Type B pancreatic cell (in vitro differentiated cells): ENCODE measurements at regions not wholly inside any gene's neighbourhood (a gene's known extent, or its start where the extent isn't known, plus 50 kb on each side); places are given as distances from the start of the nearest gene placed in this dataset.
A peak's percentile ranks its signal among the peaks of the same experiment; 100 is the strongest.
"Not testable (repeated sequence)": the region's sequence is repeated elsewhere in the genome, so short reads cannot be mapped to it uniquely, and the experiment has no call there.

Experiments
- DNase-seq: peaks from one replicate; pipeline ENCODE4 v3.0.0; 2021; ENCODE audit warnings: mixed read lengths; ENCODE audit not compliant: unreplicated experiment; ENCODE audit errors: extremely low spot score
- H3K27ac Mint-ChIP-seq: 2 replicates; pipeline ENCODE4 v1.8.0; 2021; ENCODE audit warnings: mild to moderate bottlenecking, mixed read lengths
- H3K27me3 Mint-ChIP-seq: 2 replicates; pipeline ENCODE4 v1.8.0; 2021; ENCODE audit warnings: mixed read lengths
- H3K36me3 Mint-ChIP-seq: 2 replicates; pipeline ENCODE4 v1.8.0; 2021; ENCODE audit warnings: mixed read lengths
- H3K4me1 Mint-ChIP-seq: one replicate; pipeline ENCODE4 v1.8.0; 2021; ENCODE audit warnings: mixed read lengths; ENCODE audit not compliant: unreplicated experiment
- H3K4me3 Mint-ChIP-seq: 2 replicates; pipeline ENCODE4 v1.8.0; 2021; ENCODE audit warnings: mild to moderate bottlenecking, mixed read lengths
- H3K9me3 Mint-ChIP-seq: 2 replicates; pipeline ENCODE4 v1.8.0; 2021; ENCODE audit warnings: mixed read lengths
- TF ChIP-seq, protein P1 (sequence below): fragments of 200-600 bp; sonication (generic); conservative IDR thresholded peaks from 2 replicates; pipeline ENCODE4 v1.5.0; 2021; ENCODE audit warnings: antibody characterized with exemption, mild to moderate bottlenecking

DNA sequence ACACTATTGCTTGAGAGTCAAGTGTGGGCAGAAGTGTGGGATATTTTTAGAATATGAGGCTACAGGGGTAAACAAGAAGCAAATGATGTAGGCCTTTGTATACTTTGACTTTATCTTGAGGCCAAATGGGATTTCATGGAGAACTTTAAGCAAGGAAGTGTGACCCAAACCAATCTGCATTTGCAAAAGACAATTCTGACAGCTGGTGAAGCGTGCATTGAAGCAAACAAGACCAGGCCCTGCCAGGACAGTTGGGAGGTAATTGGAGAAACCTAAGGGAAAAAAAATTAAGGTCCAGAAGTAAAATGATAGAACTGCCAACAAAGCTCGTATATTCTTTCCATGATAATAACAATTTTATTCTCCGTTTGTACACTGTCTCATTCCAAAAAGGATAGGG, 168.3 kb downstream of the TM2D1 start:
- no peak for DNase-seq
- peaks cover 4% of the 10 kb centered on the region for H3K27me3 Mint-ChIP-seq
- H3K36me3 Mint-ChIP-seq = no peaks in the 10 kb centered on the region
- no peak overlapping the region for H3K4me3 Mint-ChIP-seq
- H3K4me1 Mint-ChIP-seq = no peaks in the 10 kb centered on the region
- no peak overlapping the region for H3K27ac Mint-ChIP-seq
- peaks cover 9% of the 10 kb centered on the region for H3K9me3 Mint-ChIP-seq
- TF ChIP-seq, protein P1, sequence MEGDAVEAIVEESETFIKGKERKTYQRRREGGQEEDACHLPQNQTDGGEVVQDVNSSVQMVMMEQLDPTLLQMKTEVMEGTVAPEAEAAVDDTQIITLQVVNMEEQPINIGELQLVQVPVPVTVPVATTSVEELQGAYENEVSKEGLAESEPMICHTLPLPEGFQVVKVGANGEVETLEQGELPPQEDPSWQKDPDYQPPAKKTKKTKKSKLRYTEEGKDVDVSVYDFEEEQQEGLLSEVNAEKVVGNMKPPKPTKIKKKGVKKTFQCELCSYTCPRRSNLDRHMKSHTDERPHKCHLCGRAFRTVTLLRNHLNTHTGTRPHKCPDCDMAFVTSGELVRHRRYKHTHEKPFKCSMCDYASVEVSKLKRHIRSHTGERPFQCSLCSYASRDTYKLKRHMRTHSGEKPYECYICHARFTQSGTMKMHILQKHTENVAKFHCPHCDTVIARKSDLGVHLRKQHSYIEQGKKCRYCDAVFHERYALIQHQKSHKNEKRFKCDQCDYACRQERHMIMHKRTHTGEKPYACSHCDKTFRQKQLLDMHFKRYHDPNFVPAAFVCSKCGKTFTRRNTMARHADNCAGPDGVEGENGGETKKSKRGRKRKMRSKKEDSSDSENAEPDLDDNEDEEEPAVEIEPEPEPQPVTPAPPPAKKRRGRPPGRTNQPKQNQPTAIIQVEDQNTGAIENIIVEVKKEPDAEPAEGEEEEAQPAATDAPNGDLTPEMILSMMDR = no peak

DNA sequence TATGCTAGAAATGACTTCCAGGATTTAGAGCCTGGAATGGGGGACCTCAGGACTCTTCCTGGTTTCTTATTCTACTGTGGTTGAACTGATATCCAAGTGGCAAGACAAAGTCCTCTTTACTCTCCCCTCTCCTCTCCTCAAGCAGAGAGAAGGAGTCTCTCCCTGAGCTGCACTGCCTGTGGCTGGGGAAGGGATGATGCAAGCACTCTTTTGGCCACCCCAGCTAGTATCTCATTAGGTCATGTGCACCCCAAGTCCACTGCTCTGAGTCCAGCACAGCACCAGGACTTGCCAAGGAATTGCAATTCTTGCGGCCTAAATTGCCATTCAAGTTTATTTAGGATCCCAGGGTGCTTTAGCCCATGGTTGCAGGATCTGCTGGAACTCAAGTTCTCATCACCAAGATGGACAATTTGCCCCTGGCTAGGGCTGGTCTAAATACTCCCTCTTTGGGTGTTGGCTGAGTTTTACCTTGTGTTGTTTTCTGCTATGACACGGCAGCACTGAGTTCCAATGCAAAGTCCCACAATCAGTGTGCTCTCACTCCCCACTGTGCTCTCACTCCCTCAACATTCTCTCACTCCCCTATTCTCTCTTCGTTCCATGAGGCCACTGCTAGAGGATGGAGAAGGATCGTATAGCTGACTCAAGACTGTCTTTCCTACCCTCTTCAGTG, 172.2 kb downstream of the TM2D1 start:
- Mint-ChIP-seq H3K9me3 (peaks cover 9% of the 10 kb centered on the region), H3K4me1 (no peaks in the 10 kb centered on the region), H3K36me3 (no peaks in the 10 kb centered on the region), H3K27ac (no peak overlapping the region), H3K4me3 (no peak overlapping the region), H3K27me3 (peaks cover 3% of the 10 kb centered on the region)
- DNase-seq = no peak
- TF ChIP-seq, protein P1 = no peak

DNA sequence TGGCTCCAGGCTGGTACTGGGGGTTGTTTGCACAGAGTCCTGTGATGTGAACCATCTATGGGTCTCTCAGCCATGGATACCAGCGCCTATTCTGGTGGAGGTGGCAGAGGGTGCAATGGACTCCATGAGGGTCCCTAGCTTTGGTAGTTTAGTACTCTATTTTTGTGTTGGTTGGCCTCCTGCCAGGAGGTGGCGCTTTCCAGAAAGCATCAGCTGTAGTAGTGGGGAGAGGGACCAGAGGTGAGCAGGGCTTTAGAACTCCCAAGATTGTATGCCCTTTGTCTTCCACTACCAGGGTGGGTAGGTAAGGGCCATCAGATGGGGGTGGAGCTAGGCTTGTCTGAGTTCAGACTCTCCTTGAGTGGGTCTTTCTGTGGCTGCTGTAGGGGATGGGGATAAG, 177.6 kb downstream of the TM2D1 start:
- H3K9me3 Mint-ChIP-seq = peaks cover 22% of the 10 kb centered on the region
- not testable (repeated sequence) for DNase-seq, H3K27ac Mint-ChIP-seq, H3K36me3 Mint-ChIP-seq, H3K27me3 Mint-ChIP-seq, H3K4me1 Mint-ChIP-seq, H3K4me3 Mint-ChIP-seq
- TF ChIP-seq, protein P1 = peak; percentile 33

DNA sequence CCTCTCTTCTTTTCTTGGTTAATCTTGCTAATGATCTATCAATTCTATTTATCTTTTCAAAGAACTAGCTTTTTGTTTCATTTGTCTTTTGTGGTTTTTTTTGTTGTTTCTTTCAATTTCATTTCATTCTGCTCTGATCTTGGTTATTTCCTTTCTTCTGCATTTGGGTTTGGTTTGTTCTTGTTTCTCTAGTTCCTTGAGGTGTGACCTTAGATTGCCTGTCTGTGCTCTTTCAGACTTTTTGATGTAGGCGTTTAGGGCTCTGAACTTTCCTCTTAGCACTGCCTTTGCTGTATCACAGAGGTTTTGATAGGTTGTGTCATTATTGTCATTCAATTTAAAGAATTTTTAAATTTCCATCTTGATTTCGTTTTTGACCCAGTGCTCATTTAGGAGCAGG, 180.1 kb downstream of the TM2D1 start:
- H3K27me3 Mint-ChIP-seq, DNase-seq, H3K36me3 Mint-ChIP-seq, H3K4me3 Mint-ChIP-seq, H3K27ac Mint-ChIP-seq, H3K4me1 Mint-ChIP-seq: not testable (repeated sequence)
- peaks cover 22% of the 10 kb centered on the region for H3K9me3 Mint-ChIP-seq

DNA sequence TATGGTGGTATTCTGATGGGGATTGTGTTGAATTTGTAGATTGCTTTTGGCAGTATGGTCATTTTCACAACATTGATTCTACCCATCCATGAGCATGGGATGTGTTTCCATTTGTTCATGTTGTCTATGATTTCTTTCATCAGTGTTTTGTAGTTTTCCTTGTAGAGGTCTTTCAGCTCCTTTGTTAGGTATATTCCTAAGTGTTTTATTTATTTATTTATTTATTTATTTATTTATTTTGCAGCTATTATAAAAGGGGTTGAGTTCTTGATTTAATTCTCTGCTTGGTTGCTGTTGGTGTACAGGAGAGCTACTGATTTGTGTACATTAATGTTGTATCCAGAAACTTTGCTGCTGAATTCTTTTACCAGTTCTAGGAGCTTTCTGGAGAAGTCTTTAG, 181.4 kb downstream of the TM2D1 start:
- peaks cover 22% of the 10 kb centered on the region for H3K9me3 Mint-ChIP-seq
- DNase-seq, H3K27me3 Mint-ChIP-seq, H3K36me3 Mint-ChIP-seq, H3K4me1 Mint-ChIP-seq, H3K4me3 Mint-ChIP-seq, H3K27ac Mint-ChIP-seq: not testable (repeated sequence)

DNA sequence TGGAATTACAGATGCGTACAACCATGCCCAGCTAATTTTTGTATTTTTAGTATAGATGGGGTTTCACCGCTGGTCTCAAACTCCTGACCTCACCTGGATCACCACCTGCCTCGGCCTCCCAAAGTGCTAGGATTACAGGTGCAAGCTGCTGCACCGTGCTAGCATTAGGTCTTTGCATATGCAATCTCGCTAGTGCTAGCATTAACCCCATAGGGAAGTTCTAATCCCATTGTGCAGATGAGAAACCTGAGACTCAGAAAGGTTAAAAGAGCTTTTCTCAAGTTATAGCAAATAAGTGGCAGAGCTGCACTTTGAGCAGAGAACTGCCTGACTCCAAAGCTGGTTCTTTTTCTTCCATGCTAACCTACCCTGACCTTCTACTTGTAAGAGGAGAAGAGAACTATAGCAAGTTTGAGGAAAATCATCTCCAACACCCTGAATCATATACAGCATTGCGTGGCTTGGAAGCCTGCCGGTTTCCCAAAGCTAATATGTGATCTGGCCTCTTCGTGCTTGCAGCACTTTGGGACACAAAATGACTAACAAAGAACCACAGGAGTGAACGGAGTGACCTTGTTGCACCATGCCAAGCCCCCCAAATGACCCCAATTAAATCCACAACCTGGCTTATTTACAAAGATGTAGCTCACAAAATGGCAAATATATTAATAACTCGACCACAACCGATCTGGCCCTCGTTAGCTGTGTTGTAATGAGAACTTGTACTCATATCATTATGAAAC, 185.1 kb downstream of the TM2D1 start:
- TF ChIP-seq, protein P1 = no peak
- H3K36me3 Mint-ChIP-seq = no peaks in the 10 kb centered on the region
- peaks cover 16% of the 10 kb centered on the region for H3K9me3 Mint-ChIP-seq
- H3K27me3 Mint-ChIP-seq = no peaks in the 10 kb centered on the region
- H3K27ac Mint-ChIP-seq = no peak overlapping the region
- no peak for DNase-seq
- H3K4me1 Mint-ChIP-seq = no peaks in the 10 kb centered on the region
- no peak overlapping the region for H3K4me3 Mint-ChIP-seq
